Testis (tissue), 2 donors: ENCODE measurements at regions not wholly inside any gene's neighbourhood (a gene's known extent, or its start where the extent isn't known, plus 50 kb on each side); places are given as distances from the start of the nearest gene placed in this dataset.

Experiments
- CTCF ChIP-seq, 3 experiments: fragments of 450-650 bp in 2 of 3; fragments of 200-600 bp in 1 of 3; sonication (generic) in 1 of 3; IDR thresholded peaks; one replicate each; pipeline ENCODE4 v1.5.1; 2016 to 2019; ENCODE audit warnings: antibody characterized with exemption in 3 of 3, mild to moderate bottlenecking in 2 of 3, moderate library complexity in 1 of 3
- POLR2A ChIP-seq: fragments of 450-650 bp; IDR thresholded peaks from one replicate; pipeline ENCODE4 v1.6.1; 2017; ENCODE audit warnings: antibody characterized with exemption, mild to moderate bottlenecking, moderate library complexity

GRCh38 chr2:190815226-190815625, 65.4 kb upstream of the GLS start:
- TF ChIP-seq CTCF (IDR thresholded peaks at IDR 0.05) (no peak), POLR2A (no peak)
